Dermis microvascular lymphatic vessel endothelial cell (primary cell): ENCODE measurements at regions not wholly inside any gene's neighbourhood (a gene's known extent, or its start where the extent isn't known, plus 50 kb on each side); places are given as distances from the start of the nearest gene placed in this dataset.

ENCODE experiments used
- DNase-seq, 2 donors: peaks; one replicate each; pipeline versions ENCODE4 v3.0.0 to v3.0.0-alpha.2; 2010; ENCODE audit warnings: low read depth in 2 of 2

DNA sequence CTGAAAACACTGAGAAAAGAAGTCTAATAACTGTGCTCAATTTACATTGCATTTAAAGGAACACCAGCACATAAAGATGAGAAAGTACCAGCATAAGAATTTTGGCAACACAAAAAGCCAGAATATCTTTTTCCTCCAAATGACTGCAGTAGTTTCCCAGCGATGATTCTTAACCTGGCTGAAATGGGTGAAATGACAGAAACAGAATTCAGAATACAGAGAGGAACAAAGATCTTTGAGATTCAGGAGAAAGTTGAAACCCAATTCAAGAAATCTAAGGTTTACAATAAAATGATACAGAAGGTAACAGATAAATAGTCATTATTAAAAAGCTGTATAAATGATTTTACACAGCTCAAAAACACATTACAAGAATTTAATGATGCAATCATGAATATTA is 197.0 kb upstream of the EYS start:
- DNase-seq = no peak

GRCh38 chr6:65900928-65901327 is 193.9 kb upstream of the EYS start:
- DNase-seq = no peak

- DNase-seq = no peak
These were observed 189.1 kb upstream of the EYS start for GRCh38 chr6:65896140-65896539.

DNA sequence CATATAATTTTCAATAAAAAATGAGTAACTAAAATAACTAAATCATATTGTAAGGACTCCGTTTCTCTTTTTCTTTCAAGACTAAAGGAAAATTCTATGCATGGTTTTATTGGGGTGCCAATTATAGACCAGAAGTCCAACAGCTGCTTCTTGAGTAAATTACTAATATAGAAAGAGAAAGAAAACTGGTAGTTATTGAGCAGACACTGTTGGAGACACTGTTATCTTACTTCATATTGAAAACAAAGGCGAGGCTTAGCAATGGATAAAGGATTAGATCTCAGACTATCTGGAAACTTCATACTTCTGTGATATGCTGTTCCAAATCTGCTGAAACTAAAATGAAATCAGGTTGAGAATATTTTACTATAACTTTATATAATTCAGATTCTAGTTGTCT is 169.6 kb upstream of the EYS start:
- no peak for DNase-seq

DNA sequence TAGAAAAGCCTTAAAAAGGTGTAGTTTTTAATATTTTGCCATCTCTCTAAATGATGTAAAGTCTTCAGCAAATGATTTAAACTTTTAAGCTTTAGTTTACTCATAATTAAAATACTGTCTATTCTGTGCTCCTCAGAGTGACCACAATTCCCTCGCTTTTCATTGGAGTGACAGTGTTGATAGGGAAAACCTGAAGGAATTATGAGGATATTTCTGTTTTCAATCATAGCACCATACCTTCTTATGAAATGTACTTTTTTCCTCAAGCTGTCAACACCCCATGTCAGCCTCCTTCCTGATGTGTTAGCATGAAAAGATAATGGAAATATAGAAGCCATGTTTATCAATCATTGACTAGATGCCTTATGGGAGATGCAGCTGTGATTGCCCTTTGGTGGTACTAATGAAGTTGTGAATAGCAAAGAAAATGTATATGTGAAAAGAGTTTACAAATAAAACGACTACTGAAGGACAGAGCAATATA is 145.4 kb upstream of the EYS start:
- DNase-seq = no peak

DNA sequence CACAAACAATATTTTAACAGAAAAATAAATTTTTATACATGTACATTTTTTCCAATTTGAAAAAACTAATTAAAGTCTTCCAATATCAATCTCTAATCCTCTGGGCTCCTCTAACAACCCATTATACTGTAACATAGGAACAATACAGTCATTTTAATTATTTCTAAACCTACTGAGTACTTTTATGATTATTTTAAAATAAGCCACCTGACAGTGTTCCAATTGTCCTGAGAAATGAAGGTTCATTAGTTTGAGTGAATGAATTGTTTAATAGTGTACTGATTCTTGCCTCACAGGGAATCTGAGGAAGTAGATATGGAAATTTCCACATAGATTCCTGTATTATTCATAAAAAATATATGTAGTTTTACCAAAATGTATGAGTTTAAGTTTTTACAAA is 123.1 kb upstream of the EYS start:
- DNase-seq = no peak

DNA sequence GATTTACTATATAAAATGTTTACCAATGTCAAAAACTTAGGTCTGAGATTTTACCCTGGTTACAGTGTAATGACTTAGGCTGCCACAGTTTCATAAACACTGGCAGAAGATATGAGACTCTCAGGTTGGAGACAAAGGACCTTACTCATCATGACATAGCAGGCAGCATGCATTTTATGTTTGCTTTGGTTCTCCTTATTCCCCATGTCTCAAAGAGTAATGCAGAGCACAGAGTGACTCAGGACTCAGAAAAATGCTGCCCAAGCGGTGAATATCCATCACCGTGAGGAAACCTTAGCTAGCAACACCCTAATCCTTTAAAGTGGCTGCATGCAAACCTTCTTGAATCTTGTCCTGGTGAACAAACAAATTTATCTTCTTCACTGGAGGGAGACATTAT is 112.1 kb upstream of the EYS start:
- no peak for DNase-seq

GRCh38 chr6:65818576-65818975 is 111.5 kb upstream of the EYS start:
- DNase-seq = no peak

DNA sequence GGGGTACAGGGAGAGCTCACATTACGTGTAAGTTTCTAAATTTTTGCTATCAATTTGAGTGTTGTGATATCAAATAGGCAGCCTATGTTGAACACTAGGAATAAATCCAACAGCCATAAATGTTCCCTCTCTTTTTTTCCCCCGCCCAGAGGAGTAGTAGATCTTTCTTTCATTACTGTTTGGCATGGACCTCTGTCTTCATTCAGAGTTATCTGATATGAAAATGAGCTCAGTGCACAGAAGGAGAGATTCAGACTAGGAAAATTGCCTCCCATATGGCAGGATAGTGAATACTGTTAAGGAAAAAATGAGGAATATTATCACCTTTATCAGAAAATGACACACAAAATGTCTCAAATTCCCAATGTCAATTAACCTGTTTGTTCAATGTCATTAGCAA is 110.0 kb upstream of the EYS start:
- DNase-seq = no peak

- no peak for DNase-seq
These were observed 107.0 kb upstream of the EYS start for GRCh38 chr6:65814071-65814470.

DNA sequence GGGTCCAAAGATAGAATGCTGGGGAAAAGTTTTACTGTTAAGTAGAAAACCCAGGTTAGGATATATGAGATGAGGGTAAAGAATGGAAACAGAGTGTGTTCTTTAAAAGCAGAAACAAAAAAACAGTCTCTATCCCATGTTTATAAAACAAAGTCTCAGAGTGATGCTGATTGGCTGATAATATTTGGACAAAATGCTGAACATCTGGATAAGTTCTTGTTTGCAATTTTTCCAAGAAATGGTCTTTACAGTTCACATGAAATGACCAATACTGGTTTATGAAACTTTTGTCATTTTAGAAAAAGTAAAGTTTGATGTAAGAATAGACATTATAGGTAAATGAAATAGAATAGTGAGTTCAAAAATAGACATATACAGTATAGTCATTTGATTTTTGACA is 96.2 kb upstream of the EYS start:
- DNase-seq = no peak

DNA sequence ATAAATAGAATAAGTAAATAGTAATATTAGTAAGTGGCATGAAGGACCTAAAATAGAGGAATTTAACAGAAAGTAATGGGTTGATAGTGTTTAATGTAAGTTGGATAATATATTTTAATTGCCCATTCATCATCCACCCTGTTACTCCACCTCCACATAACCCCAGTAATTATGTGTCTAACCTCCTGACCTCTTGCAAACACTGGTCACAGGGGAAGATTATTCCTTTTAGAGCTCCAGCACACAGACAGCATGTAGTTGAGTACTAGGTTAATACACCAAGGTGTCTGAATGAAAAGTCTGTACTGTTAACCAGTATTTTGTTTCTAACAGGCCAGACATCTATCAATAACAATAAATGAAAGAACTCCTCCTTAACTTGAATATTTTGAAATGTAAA is 92.4 kb upstream of the EYS start:
- no peak for DNase-seq

- DNase-seq = no peak
These were observed 91.4 kb upstream of the EYS start for GRCh38 chr6:65798280-65799014.

GRCh38 chr6:65790666-65791065 is 83.6 kb upstream of the EYS start:
- DNase-seq = no peak

DNA sequence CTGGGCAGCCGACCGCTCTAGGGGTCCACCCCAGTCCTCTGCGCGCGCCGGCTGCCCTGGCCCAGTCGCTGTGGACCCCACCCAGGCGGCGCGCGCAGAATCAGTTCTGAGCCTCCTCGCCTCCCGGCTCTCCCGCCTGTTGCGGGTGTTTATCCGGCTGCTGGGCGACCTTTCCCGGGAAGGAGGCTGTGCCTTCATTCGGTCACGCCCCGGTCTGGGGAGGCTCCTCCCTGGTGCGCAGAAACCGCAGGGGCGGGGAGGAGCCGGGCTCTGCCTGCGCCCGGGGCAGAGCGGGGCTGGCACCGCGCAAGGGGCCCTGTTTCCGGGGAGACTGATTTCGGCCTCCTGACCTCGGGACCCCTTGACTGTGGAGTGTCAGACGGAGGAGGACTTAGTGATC is 80.8 kb upstream of the EYS start:
- DNase-seq = no peak

GRCh38 chr6:65786815-65787214 is 79.8 kb upstream of the EYS start:
- DNase-seq = no peak

DNA sequence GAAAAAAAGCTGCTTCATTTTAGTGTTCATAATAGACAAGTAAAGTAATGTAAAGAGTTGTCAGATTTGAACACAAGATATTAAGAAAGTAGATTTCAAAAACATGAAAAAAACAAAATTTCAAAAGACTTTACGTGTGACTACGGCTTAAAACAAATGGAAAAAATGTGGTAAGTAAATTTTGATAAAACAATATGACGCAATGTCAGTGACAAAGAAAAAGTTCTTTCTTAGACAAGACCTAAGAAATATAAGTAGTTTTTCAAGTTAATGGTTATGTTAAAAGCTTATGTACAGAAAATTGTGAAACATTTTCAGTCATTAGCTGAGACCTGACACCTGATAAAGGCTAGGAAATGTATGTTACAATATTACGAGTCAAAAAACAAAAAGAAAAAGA is 73.7 kb upstream of the EYS start:
- no peak for DNase-seq

- no peak for DNase-seq
These were observed 69.3 kb upstream of the EYS start for GRCh38 chr6:65776332-65776731.

- no peak for DNase-seq
These were observed 64.9 kb upstream of the EYS start for GRCh38 chr6:65771946-65772345.

GRCh38 chr6:65761890-65762289 is 54.9 kb upstream of the EYS start:
- DNase-seq = no peak

DNA sequence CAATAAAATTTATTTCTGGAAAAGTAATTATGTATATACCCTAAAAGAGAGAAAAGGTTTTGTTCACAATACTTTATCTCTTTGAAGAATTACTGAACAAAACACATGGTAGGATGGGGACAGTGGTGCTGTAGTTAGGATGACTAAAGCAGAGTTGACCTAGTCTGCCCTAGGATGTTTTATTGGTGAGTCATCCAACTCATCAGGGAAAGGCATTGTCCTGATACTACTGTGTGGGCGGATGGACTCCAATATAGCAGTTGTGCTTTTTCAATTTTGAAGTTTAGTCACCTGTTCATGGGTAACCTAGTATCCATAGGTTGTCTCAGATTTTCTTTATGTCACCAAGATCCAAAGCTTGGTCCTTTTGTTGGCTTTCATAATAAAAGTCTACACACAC is 53.3 kb upstream of the EYS start:
- DNase-seq = no peak
